GM19467 (cell line): ENCODE measurements at regions not wholly inside any gene's neighbourhood (a gene's known extent, or its start where the extent isn't known, plus 50 kb on each side); places are given as distances from the start of the nearest gene placed in this dataset.

Source experiments
- ATAC-seq: cut with Tn5 transposase; IDR thresholded peaks from one replicate; pipeline ENCODE4 v1.9.1; 2021; ENCODE audit warnings: mild to moderate bottlenecking, moderate library complexity; ENCODE audit not compliant: unreplicated experiment

DNA sequence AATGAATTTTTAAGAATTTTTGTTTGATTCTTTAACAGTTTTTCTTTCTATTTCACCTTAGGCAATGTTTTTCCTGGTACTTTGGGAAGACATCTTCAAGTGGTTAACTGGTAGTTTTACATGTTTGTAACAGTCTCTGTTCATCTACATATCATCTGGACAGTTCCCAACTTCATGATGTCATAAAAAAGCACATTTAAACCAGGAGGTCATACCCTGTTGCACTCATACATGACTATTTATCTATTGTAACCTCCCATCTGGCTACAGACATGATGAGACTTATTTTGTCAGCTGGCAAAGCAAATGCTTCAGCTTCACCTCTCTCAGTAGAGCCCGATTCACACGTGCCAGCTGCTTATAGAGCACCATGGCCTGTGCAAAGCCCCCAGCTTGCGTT lies 99.8 kb upstream of the YPEL5 start:
- no peak for ATAC-seq

DNA sequence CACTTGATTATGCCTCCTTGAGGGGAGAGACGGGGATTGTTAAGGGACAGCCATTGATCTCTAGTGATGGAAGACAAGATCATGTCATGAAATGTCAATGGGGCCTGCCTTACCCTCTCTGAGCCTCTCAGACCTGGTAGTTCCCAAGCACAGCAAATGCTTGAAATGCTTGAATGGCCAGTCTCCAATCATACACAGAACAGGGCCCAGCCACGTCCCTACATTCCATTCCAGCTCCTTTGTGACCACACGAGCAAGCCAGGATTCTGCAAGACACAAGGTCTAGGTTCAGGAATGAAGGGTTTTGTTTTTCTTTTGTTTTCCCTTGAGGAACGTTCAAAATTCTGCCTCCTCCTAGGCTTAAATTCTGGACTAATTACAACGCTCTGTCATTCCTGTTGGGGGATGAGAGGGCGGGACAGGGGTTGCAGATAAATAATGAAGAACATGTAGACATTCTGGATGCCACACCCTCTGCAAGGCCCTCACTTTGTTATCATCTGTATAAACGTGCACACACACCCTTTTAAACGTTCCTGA lies 98.1 kb upstream of the YPEL5 start:
- ATAC-seq = no peak

DNA sequence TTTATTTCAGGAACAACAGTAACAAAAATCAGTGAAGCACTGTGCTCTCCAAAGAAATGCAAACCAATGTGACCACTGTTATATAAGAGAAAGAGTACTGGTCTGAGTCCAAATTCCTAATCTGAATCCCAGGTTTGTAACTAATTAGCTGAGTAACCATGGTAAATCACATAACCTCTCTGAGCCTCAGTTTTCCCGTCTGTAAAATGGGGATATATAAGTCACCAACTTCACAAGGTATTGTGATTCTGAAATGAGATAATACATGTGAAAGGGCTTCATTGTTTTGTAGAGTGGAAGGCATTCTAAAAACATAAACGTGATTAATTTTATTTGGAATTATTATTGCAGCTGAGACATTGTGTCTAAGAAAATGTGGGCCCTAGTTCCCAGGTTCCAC lies 91.3 kb upstream of the YPEL5 start:
- no peak for ATAC-seq

DNA sequence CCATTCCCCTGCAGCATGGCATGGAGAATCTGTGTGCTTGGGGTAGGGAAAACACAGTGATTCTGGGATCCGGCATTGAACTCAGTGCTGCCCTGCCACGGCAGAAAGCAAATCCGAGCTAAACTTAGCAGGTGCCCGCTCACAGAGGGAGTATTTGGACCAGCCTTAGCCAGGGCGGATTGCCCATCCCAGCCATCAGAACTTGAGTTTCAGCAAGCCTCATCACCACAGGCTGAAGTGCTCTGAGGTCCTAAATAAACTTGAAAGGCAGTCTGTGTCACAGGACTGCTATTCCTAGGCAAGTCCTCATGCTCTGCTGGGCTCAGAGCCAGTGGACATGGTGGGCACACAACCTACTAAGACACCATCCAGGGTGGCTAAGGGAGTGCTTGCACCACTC lies 86.2 kb upstream of the YPEL5 start:
- no peak for ATAC-seq

DNA sequence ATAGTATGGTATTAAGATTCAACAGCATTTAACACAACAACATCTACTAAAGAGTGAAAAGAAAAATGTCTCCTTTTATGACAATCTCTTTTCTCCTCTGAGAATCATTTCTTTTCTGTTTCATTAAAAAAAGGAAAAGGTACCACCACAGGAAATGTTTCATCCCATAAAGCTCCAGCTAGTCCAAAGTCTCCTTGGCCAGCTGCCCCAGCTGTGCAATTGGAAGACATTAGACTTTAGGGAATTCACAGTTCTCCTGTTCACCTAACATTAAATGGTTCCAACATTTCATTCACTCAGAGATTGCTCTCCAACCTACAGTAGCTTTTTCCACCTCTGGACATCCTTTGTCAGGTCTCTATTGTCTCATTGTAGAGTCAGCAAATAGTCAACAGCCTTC lies 78.7 kb upstream of the YPEL5 start:
- ATAC-seq = no peak

DNA sequence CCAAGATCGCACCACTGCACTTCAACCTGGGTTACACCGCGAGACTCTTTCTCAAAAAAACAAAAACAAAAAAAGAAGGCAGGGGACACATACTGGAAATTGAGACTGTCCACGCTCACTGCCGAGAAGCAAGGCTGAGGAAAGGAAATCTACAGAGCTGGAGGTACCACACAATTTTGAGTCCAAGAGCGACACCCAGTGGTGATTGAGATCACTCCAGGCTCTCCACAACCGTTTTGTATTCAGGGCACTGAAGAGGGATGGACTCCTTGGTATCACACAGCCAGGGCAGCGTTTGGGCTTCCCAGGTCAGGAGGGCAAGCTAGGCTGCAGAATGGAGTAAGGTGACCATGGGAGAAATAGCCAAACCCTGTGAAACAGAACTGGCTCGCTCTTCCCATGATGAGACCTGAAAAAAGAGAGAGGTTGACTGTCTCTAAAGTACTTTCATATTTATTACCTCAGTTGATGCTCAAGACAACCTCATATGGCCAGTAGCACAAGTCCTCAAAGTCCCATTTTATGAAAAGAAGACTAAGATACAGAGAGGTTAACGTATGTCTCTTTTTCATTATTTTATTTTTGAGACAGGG lies 74.5 kb upstream of the YPEL5 start:
- ATAC-seq = no peak

DNA sequence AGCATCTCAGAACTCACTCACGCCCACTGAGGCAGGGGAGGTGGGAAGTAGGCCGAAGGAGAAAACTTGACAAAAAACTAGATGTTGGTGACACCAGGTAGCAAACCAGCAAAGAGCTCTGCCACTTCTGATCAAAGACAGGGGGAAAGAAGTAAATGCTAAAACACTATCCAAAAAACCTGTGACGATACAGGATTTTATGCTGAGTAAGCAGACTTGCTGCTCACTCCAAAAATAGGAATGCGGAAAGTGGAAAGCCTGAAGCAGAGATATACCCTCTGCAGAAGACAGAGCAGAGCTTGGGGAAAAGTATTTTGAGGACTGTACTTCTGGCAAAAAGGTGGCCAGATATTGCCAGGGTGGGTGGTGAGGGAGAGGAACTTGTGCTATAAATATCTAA lies 73.3 kb upstream of the YPEL5 start:
- ATAC-seq = no peak

DNA sequence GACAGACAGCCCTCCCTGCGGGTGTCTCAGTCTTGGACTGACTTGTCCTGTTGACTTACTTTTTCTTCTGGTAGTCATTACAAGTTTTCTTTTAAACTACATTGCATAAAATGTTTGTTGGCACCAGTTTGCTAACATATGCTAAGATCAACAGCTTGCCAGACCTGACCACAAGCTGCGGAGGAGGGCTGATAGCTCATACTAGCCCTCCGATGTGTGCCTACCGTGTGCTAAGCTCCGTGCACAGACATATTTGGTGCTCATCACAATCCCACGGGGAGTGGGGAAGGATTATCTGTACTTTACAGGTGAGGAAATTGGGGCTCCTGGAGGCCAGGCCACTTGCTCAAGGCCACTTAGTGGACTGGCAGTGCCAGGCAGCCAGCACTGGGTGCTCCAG lies 72.8 kb upstream of the YPEL5 start:
- no peak for ATAC-seq

DNA sequence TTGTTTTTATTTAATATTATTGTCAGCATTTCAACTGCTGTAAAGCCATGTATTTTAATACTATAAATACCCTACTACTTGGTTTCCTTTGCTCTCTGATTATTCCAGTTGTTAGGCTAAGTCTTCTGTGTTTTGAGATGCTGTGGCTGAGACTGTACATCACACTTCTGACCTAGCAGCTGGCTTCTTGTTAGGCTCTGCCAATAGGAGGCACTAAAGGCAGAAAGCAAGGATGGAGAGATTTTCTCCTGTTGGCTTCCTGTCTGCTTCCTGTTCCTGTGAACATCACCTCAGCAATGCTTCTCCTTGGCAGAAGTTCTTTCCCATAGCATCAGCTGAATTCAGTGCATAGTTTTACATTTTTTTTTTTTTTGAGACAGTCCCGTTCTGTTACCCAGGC lies 68.3 kb upstream of the YPEL5 start:
- no peak for ATAC-seq

DNA sequence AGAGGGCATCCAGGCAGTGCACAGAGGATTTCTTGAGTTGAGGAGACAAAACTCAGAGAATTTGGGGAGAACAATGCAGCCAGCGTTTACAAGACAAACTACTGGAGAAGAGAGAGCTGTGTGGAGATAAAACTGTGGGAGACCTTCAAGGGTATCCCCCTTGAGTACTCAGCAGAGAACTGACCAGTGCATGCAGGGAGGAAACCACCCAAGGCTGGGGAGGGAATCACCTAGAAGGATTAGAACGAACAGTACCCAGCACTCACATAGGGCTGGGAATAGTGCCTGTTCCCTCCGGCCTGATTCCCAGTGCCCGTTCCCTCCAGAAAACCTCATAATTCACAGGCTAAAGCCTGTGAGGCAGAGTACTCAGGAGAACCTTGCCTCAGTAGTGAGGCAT lies 61.9 kb upstream of the YPEL5 start:
- no peak for ATAC-seq

DNA sequence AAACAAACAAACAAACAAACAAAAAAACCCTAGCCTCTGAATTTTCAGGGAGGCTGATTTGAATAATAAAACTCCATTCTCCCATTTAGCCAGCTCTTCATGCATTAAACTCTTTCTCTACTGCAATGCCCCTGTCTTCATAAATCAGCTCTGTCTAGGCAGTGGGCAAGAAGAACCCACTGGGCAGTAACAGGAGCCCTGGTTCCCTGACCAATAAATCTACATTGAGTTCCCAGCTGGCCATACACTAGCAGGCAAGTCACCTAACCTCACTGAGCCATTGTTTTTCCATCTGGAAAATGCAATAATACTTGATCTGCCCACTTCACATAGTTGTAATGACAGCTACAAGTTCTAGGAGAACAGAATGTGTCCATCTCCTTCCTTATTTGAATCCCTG lies 57.6 kb upstream of the YPEL5 start:
- ATAC-seq = no peak

DNA sequence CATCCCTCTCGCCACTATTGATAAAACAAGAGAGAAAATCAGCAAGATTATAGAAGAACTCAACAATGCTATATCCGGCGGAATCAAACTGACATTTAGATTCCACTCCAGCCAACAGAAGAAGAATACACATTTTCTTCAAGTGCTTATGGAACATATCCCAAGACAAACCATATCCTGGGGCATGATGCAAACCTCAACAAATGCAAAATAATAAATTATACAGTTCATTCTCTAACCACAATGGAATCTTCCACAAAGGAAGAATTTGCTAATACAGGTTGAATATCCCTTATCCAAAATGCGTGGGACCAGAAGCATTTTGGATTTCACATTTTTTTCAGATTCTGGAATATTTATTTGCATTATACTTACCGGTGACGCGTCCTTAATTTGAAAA lies 51.4 kb upstream of the YPEL5 start:
- ATAC-seq = no peak

DNA sequence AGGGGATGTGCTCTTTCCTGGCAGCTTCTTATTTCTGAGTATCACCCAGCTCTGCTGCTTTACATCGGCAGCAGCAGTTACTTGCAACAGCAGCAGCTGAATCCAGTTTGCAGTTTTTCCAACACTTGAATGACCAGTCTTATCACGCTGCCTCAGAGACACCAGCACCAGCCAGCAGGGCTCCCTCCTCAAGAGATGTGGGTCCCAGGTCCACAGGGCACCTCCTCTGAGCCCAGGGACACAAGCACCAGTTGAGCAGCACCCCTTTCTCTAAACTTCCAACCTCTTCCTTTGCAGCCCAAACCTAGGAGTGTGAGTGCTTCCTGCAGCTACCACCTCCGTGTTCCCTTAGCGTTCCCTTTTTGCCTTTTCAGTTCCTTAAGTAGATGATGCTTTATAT lies 50.4 kb upstream of the YPEL5 start:
- ATAC-seq = no peak
